ENCODE measurements at regions not wholly inside any gene's neighbourhood (a gene's known extent, or its start where the extent isn't known, plus 50 kb on each side); places are given as distances from the start of the nearest gene placed in this dataset.

- peak in 1 of 11 donors; percentile 4 for DNase-seq (ENCODE audit: extremely low read depth in 1 of 11, low read depth in 9 of 11, low spot score in 4 of 11)
These were observed 510.4 kb downstream of the PSAT1 start for GRCh38 chr9:78807286-78807685.

GRCh38 chr9:78808048-78808447, 511.1 kb downstream of the PSAT1 start:
- no peak for DNase-seq (ENCODE audit: extremely low read depth in 1 of 11, low read depth in 9 of 11, low spot score in 4 of 11)

GRCh38 chr9:78811622-78812276, 514.8 kb downstream of the PSAT1 start:
- no peak for DNase-seq (ENCODE audit: extremely low read depth in 1 of 11, low read depth in 9 of 11, low spot score in 4 of 11)

GRCh38 chr9:78812665-78813064, 515.7 kb downstream of the PSAT1 start:
- DNase-seq (ENCODE audit: extremely low read depth in 1 of 11, low read depth in 9 of 11, low spot score in 4 of 11) = no peak

GRCh38 chr9:78813602-78814180, 516.8 kb downstream of the PSAT1 start:
- no peak for DNase-seq (ENCODE audit: extremely low read depth in 1 of 11, low read depth in 9 of 11, low spot score in 4 of 11)

GRCh38 chr9:78821126-78821822, 524.3 kb downstream of the PSAT1 start:
- DNase-seq (ENCODE audit: extremely low read depth in 1 of 11, low read depth in 9 of 11, low spot score in 4 of 11) = no peak

- DNase-seq (ENCODE audit: extremely low read depth in 1 of 11, low read depth in 9 of 11, low spot score in 4 of 11) = no peak
These were observed 529.6 kb downstream of the PSAT1 start for GRCh38 chr9:78826527-78826926.

GRCh38 chr9:78828521-78828920, 531.6 kb downstream of the PSAT1 start:
- no peak for DNase-seq (ENCODE audit: extremely low read depth in 1 of 11, low read depth in 9 of 11, low spot score in 4 of 11)

- DNase-seq (ENCODE audit: extremely low read depth in 1 of 11, low read depth in 9 of 11, low spot score in 4 of 11) = no peak
These were observed 533.4 kb downstream of the PSAT1 start for GRCh38 chr9:78830301-78830700.

GRCh38 chr9:78831726-78832125, 534.8 kb downstream of the PSAT1 start:
- DNase-seq (ENCODE audit: extremely low read depth in 1 of 11, low read depth in 9 of 11, low spot score in 4 of 11) = no peak

GRCh38 chr9:78835928-78836450, 539.1 kb downstream of the PSAT1 start:
- DNase-seq (ENCODE audit: extremely low read depth in 1 of 11, low read depth in 9 of 11, low spot score in 4 of 11) = no peak

- DNase-seq (ENCODE audit: extremely low read depth in 1 of 11, low read depth in 9 of 11, low spot score in 4 of 11) = peak in 3 of 11 donors; percentile 17 to 36 (median 35)
These were observed 542.3 kb downstream of the PSAT1 start for GRCh38 chr9:78839252-78839651.

- DNase-seq (ENCODE audit: extremely low read depth in 1 of 11, low read depth in 9 of 11, low spot score in 4 of 11) = no peak
These were observed 551.1 kb downstream of the PSAT1 start for GRCh38 chr9:78848061-78848460.

GRCh38 chr9:78856144-78856543, 559.2 kb downstream of the PSAT1 start:
- DNase-seq (ENCODE audit: extremely low read depth in 1 of 11, low read depth in 9 of 11, low spot score in 4 of 11) = no peak

GRCh38 chr9:78856781-78857180, 559.9 kb downstream of the PSAT1 start:
- no peak for DNase-seq (ENCODE audit: extremely low read depth in 1 of 11, low read depth in 9 of 11, low spot score in 4 of 11)

- peak in 3 of 11 donors; percentile 13 to 40 (median 36) for DNase-seq (ENCODE audit: extremely low read depth in 1 of 11, low read depth in 9 of 11, low spot score in 4 of 11)
These were observed 560.7 kb downstream of the PSAT1 start for GRCh38 chr9:78857373-78858225.

GRCh38 chr9:78858266-78858665, 561.3 kb downstream of the PSAT1 start:
- no peak for DNase-seq (ENCODE audit: extremely low read depth in 1 of 11, low read depth in 9 of 11, low spot score in 4 of 11)

GRCh38 chr9:78860801-78861475, 564.0 kb downstream of the PSAT1 start:
- no peak for DNase-seq (ENCODE audit: extremely low read depth in 1 of 11, low read depth in 9 of 11, low spot score in 4 of 11)

- no peak for DNase-seq (ENCODE audit: extremely low read depth in 1 of 11, low read depth in 9 of 11, low spot score in 4 of 11)
These were observed 566.6 kb downstream of the PSAT1 start for GRCh38 chr9:78863531-78863930.
